T47D (cell line): ENCODE measurements at regions not wholly inside any gene's neighbourhood (a gene's known extent, or its start where the extent isn't known, plus 50 kb on each side); places are given as distances from the start of the nearest gene placed in this dataset.

ENCODE experiments used
- DNase-seq, 2 experiments: peaks; one replicate each; pipeline versions ENCODE4 v3.0.0 to v3.0.0-alpha.2; 2011 to 2012; ENCODE audit warnings: low read depth in 1 of 2, low spot score in 1 of 2
- JUND ChIP-seq: IDR thresholded peaks from 2 replicates; pipeline ENCODE4 v1.6.1; 2012; ENCODE audit warnings: low read depth
- in situ Hi-C: cut with HindIII; loops from 2 replicates; pipeline ENCODE4 v1.10.0; 2016; ENCODE audit warnings: low sequenced_read_pairs, low pct_unique_long_range_greater_than_20kb

- TF ChIP-seq JUND: no peak
- peak in 1 of 2 experiments; percentile 26 for DNase-seq
- in situ Hi-C loops: no loop called here
Observed at GRCh38 chr5:166856791-166857190, 1434.7 kb upstream of the WWC1 start.

GRCh38 chr5:166860426-166860825 lies 1431.0 kb upstream of the WWC1 start:
- in situ Hi-C loops: no loop called here

DNA sequence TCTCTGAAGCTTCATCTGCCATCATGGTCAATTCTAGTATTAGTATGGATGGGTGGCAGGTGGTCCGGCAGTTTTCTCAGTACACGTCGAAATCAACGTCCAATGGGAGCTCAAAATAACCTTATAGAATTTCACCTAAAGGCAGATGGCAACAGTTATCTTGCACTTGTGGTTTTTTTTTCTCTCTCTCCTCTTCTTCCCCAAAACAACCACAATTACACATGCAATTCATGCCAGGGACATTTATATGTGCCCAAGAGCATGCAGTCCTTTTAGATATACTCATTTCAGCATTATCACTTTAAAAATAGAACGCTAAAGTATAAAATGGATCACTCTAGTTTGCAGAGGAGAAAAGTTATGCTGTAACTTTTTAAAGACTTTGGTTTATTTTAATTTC lies 1428.9 kb upstream of the WWC1 start:
- no peak for TF ChIP-seq JUND
- in situ Hi-C loops: no loop called here
- DNase-seq: no peak

More at GRCh38 chr5:166860426-166860825, 1431.0 kb upstream of the WWC1 start:
- no peak for TF ChIP-seq JUND
- DNase-seq: no peak

- no peak for TF ChIP-seq JUND
Observed at GRCh38 chr5:166865206-166865605, 1426.2 kb upstream of the WWC1 start.

GRCh38 chr5:166880456-166880855 lies 1411.0 kb upstream of the WWC1 start:
- TF ChIP-seq JUND: no peak
- in situ Hi-C loops: no loop called here
- no peak for DNase-seq

More at GRCh38 chr5:166865206-166865605, 1426.2 kb upstream of the WWC1 start:
- in situ Hi-C loops: no loop called here
- DNase-seq: peak in 1 of 2 experiments; percentile 33

- in situ Hi-C loops: no loop called here
Observed at GRCh38 chr5:166881802-166882201, 1409.6 kb upstream of the WWC1 start.

GRCh38 chr5:166883016-166883415 lies 1408.4 kb upstream of the WWC1 start:
- no peak for TF ChIP-seq JUND
- in situ Hi-C loops: no loop called here
- peak; percentile 12 to 42 for DNase-seq

More at GRCh38 chr5:166881802-166882201, 1409.6 kb upstream of the WWC1 start:
- TF ChIP-seq JUND: no peak
- DNase-seq: peak in 1 of 2 experiments; percentile 9

DNA sequence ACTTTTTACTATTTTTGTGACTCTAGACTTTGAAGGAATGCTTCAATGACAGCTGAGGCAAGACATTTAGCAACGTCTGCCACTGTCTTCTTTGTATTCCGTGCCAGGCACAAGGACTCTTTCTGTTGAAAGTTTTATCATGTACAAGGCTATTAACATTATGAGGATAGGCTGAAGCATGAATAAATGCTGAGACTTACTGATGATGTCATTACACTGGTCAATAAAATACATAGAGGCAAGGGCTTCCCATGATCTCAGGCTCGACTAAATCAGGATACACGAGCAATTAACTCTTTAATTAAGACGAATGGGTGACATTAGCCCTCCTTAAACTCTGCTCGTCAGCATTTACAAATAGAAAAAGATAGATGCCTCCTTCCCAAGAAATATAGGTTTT lies 1393.3 kb upstream of the WWC1 start:
- TF ChIP-seq JUND: no peak
- DNase-seq: no peak
- in situ Hi-C loops: no loop called here

GRCh38 chr5:166899343-166899742 lies 1392.1 kb upstream of the WWC1 start:
- in situ Hi-C loops: no loop called here
- no peak for TF ChIP-seq JUND
- DNase-seq: no peak

GRCh38 chr5:166904571-166904970 lies 1386.9 kb upstream of the WWC1 start:
- no peak for TF ChIP-seq JUND
- in situ Hi-C loops: no loop called here
- DNase-seq: no peak

DNA sequence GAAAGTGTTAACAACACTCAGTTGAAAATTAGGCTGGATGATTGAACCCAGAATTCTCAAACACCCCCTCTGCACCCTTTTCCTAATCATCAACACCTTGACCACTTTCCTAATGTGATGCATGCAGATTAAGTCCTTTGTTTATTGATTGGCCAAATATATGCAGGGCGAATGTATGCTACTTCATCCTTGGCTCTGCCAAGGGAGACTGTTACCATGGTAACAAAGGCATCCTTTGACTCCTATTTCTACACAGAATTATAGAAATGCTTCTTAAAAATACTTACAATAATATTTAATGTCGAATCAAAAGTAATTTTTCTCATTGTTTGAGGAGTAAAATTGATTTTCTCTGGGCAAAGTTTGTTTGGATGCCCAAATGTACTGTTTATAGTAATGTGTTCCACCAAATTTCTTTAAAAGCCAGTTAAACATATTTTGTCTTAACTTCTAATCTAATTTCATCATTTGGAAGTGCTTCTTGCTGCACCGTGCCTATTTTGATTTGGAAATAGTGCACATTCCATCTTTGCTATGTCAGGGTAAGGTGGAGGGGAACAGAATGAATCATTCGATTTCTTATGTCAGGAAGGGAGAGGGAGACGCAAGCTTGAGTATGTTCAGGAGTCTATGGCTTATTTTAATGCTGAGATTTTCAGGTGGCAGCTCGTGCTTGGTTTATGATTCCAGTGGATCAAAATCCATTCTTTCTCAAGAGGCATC lies 1384.3 kb upstream of the WWC1 start:
- no peak for TF ChIP-seq JUND
- in situ Hi-C loops: no loop called here
- no peak for DNase-seq

GRCh38 chr5:166909040-166909439 lies 1382.4 kb upstream of the WWC1 start:
- no peak for DNase-seq
- TF ChIP-seq JUND: no peak
- in situ Hi-C loops: no loop called here

GRCh38 chr5:166909926-166910325 lies 1381.5 kb upstream of the WWC1 start:
- no peak for TF ChIP-seq JUND
- DNase-seq: peak in 1 of 2 experiments; percentile 79
- in situ Hi-C loops: no loop called here

DNA sequence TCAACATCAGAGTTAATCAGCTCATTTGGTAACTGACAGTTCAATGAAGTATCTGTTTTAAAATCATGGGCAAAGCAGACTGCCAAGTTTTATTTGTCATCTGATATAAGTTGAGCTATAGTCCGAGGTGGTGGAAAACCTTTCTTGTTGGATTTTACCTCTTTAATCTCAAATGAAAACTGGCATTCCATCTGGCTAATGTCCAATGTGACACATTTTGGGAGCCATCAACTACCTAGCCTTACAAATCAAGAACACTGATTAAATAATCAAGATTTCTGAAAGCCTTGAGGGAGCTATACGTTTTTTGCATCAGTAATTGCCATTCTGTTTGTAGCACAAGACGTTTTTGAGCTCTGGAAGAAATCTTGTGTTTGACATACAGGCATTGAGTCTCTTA lies 1380.5 kb upstream of the WWC1 start:
- no peak for TF ChIP-seq JUND
- in situ Hi-C loops: no loop called here
- DNase-seq: no peak
